ENCODE measurements at regions not wholly inside any gene's neighbourhood (a gene's known extent, or its start where the extent isn't known, plus 50 kb on each side); places are given as distances from the start of the nearest gene placed in this dataset.

GRCh38 chr10:130999376-131000202 is 311.9 kb downstream of the TCERG1L start:
- no peak overlapping the region for H3K4ac ChIP-seq (ENCODE audit: low read depth, low read length)
- H4K5ac ChIP-seq (ENCODE audit: insufficient read length, low read depth, low read length), result no peak overlapping the region
- no peaks in the 10 kb centered on the region for H3K9me3 ChIP-seq (ENCODE audit: control insufficient read depth, low read depth, low read length)
- H3K27me3 ChIP-seq (ENCODE audit: insufficient read depth, low read length), result no peaks in the 10 kb centered on the region
- H3K79me2 ChIP-seq (ENCODE audit: insufficient read depth, low read length), result no peaks in the 10 kb centered on the region
- Mint-ChIP-seq H3K4me3 (no peak overlapping the region), H3K9me3 (peaks cover 12 to 22% of the 10 kb centered on the region in 2 experiments), H3K27ac (no peak overlapping the region; a peak in 1 of 7 replicates), H3K4me1 (peaks cover 58 to 68% of the 10 kb centered on the region in 2 experiments), H3K27me3 (ENCODE audit: low read depth) (peaks cover 5% of the 10 kb centered on the region), H3K36me3 (ENCODE audit: insufficient read depth in 1 of 3, low read depth in 3 of 3) (peaks cover 4 to 20% (median 13%) of the 10 kb centered on the region in 3 experiments; a peak in 5 of 7 replicates)
- no peak overlapping the region for H3K56ac ChIP-seq (ENCODE audit: insufficient read length, low read depth, low read length)
- H3K18ac ChIP-seq (ENCODE audit: insufficient read length, low read depth, low read length), result no peak overlapping the region
- no peak for TF ChIP-seq CTCF (conservative IDR thresholded peaks at IDR 0.05)
- no peak overlapping the region for H2BK12ac ChIP-seq (ENCODE audit: insufficient read length, low read depth, low read length)
- H3K23ac ChIP-seq (ENCODE audit: insufficient read length, low read depth, low read length), result no peak overlapping the region
- no peak overlapping the region for H2BK15ac ChIP-seq (ENCODE audit: low read depth, low read length)
- no peaks in the 10 kb centered on the region for H3K79me1 ChIP-seq (ENCODE audit: insufficient read depth, low read depth, low read length, poor library complexity, severe bottlenecking)
- no peak overlapping the region for H3K9ac ChIP-seq (ENCODE audit: extremely low read depth, insufficient read length, low read length)
- H2AFZ ChIP-seq (ENCODE audit: low read length), result no peak overlapping the region
- no peak overlapping the region for H2BK20ac ChIP-seq (ENCODE audit: low read depth, low read length, poor library complexity, severe bottlenecking)
- H3T11ph ChIP-seq (ENCODE audit: low read length), result no peak overlapping the region
- H4K20me1 ChIP-seq (ENCODE audit: control insufficient read depth, insufficient read depth, insufficient read length), result no peaks in the 10 kb centered on the region
- no peak overlapping the region for H2BK120ac ChIP-seq (ENCODE audit: low read depth, low read length, poor library complexity, severe bottlenecking)
- H2AK5ac ChIP-seq (ENCODE audit: insufficient read length, low read length), result no peak overlapping the region
- no peaks in the 10 kb centered on the region for H3K23me2 ChIP-seq (ENCODE audit: insufficient read length, low read depth, low read length, poor library complexity, severe bottlenecking)
- H2BK5ac ChIP-seq (ENCODE audit: insufficient read length, low read length), result no peak overlapping the region
- no peak overlapping the region for H3K4me2 ChIP-seq (ENCODE audit: insufficient read depth, insufficient read length, low read length)
- H3K14ac ChIP-seq (ENCODE audit: insufficient read depth, low read length), result no peak overlapping the region
- H3K4me1 ChIP-seq (ENCODE audit: insufficient read depth, low read length), result peaks cover 26% of the 10 kb centered on the region
- H4K8ac ChIP-seq (replicated peaks; ENCODE audit: insufficient read length, low read depth, low read length), result no peak overlapping the region
- no peak for DNase-seq
- no CpG with 5 or more reads among the region's 11 CpGs for WGBS (ENCODE audit: extremely low coverage, insufficient read length, low lambda C conversion rate)
- no peak overlapping the region for H3K27ac ChIP-seq (ENCODE audit: insufficient read length, low read depth, low read length)
- H4K91ac ChIP-seq (ENCODE audit: insufficient read length, low read depth, low read length), result no peak overlapping the region

Data from H9 (cell line).